IMR-90 (cell line): ENCODE measurements at regions not wholly inside any gene's neighbourhood (a gene's known extent, or its start where the extent isn't known, plus 50 kb on each side); places are given as distances from the start of the nearest gene placed in this dataset.

Experiments used
- ATAC-seq: fragments of 200-7000 bp; cut with Tn5 transposase; 2 replicates; pipeline ENCODE4 v1.9.1; 2020; ENCODE audit warnings: low read depth, mild to moderate bottlenecking, moderate library complexity
- BruUV-seq: library from RNA; stranded (reverse); fragments of 400-500 nt; replicated peaks from 2 replicates; lab custom pipeline; 2021; lab: Mats Ljungman, UMichigan
- CTCF ChIA-PET: fragments of 300-600 bp; formaldehyde crosslinking; extraction: SDS; loops from one replicate; lab custom pipeline; 2021; ENCODE audit warnings: antibody characterized with exemption; lab: Yijun Ruan, JAX
- POLR2A ChIA-PET: fragments of 300-600 bp; sonication (Branson Sonifier 250); formaldehyde crosslinking; loops from one replicate; lab custom pipeline; 2022; ENCODE audit warnings: antibody characterized with exemption; ENCODE audit not compliant: unreplicated experiment; lab: Charles Lee
- DNase-seq: peaks from one replicate; pipeline ENCODE4 v3.0.0; 2013
- H2AFZ ChIP-seq: replicated peaks from 2 replicates; pipeline ENCODE3; 2013; ENCODE audit warnings: low read length, mild to moderate bottlenecking; ENCODE audit not compliant: poor library complexity
- H2AK5ac ChIP-seq: 2 replicates; pipeline ENCODE4 v1.6.1; 2013; ENCODE audit warnings: low read depth, low read length, inconsistent platforms
- H2AK9ac ChIP-seq: replicated peaks from 2 replicates; pipeline ENCODE3; 2013; ENCODE audit warnings: mild to moderate bottlenecking, low read depth, low read length, moderate library complexity; ENCODE audit not compliant: poor library complexity
- H2BK120ac ChIP-seq: 2 replicates; pipeline ENCODE4 v1.6.1; 2013; ENCODE audit warnings: low read depth, low read length, inconsistent platforms
- H2BK15ac ChIP-seq: 3 replicates; pipeline ENCODE4 v1.6.1; 2013; ENCODE audit warnings: low read depth, low read length, inconsistent platforms
- H2BK20ac ChIP-seq: 2 replicates; pipeline ENCODE4 v1.6.1; 2013; ENCODE audit warnings: low read depth, mild to moderate bottlenecking, inconsistent platforms, low read length, moderate library complexity
- H2BK5ac ChIP-seq: 2 replicates; pipeline ENCODE4 v1.6.1; 2013; ENCODE audit warnings: mild to moderate bottlenecking, low read depth, low read length, inconsistent platforms; ENCODE audit not compliant: poor library complexity, severe bottlenecking
- H3K14ac ChIP-seq: replicated peaks from 2 replicates; pipeline ENCODE4 v1.6.1; 2013; ENCODE audit warnings: low read depth, low read length, inconsistent platforms
- H3K18ac ChIP-seq: 2 replicates; pipeline ENCODE4 v1.6.1; 2013; ENCODE audit warnings: low read depth, low read length, control low read depth
- H3K23ac ChIP-seq: 2 replicates; pipeline ENCODE4 v1.6.1; 2013; ENCODE audit warnings: low read depth, low read length, inconsistent platforms
- H3K27ac ChIP-seq: 2 replicates; pipeline ENCODE4 v1.5.1; 2013; ENCODE audit warnings: mild to moderate bottlenecking, control low read depth, low read length; ENCODE audit not compliant: insufficient read depth
- H3K27me3 ChIP-seq: 2 replicates; pipeline ENCODE4 v1.6.1; 2013; ENCODE audit warnings: low read length; ENCODE audit not compliant: control insufficient read depth, insufficient read depth
- H3K36me3 ChIP-seq: 2 replicates; pipeline ENCODE4 v1.6.1; 2013; ENCODE audit warnings: low read length, mixed read lengths; ENCODE audit not compliant: control insufficient read depth, insufficient read depth
- H3K4ac ChIP-seq: 2 replicates; pipeline ENCODE4 v1.6.1; 2013; ENCODE audit warnings: low read depth, low read length, inconsistent platforms
- H3K4me1 ChIP-seq: 2 replicates; pipeline ENCODE4 v1.6.1; 2013; ENCODE audit warnings: low read length, mixed read lengths; ENCODE audit not compliant: control insufficient read depth, insufficient read depth
- H3K4me2 ChIP-seq: 2 replicates; pipeline ENCODE4 v1.6.1; 2013; ENCODE audit warnings: low read depth, mild to moderate bottlenecking, control low read depth, low read length, moderate library complexity
- H3K4me3 ChIP-seq: 2 replicates; pipeline ENCODE4 v1.5.1; 2013; ENCODE audit warnings: low read depth, mild to moderate bottlenecking, control low read depth, low read length, moderate library complexity; ENCODE audit not compliant: insufficient read depth
- H3K56ac ChIP-seq: 2 replicates; pipeline ENCODE4 v1.6.1; 2013; ENCODE audit warnings: low read length, inconsistent platforms; ENCODE audit not compliant: insufficient read depth; ENCODE audit errors: extremely low read depth
- H3K79me1 ChIP-seq, 2 experiments: 2 replicates each; pipeline ENCODE4 v1.6.1; 2013; ENCODE audit warnings: low read length in 2 of 2, inconsistent platforms in 1 of 2, low read depth in 1 of 2
- H3K9ac ChIP-seq: 2 replicates; pipeline ENCODE4 v1.6.1; 2013; ENCODE audit warnings: low read depth, low read length, control low read depth
- H3K9me1 ChIP-seq: 2 replicates; pipeline ENCODE4 v1.6.1; 2013; ENCODE audit warnings: low read length, inconsistent platforms; ENCODE audit not compliant: insufficient read depth
- H3K9me3 ChIP-seq: 2 replicates; pipeline ENCODE4 v1.6.1; 2013; ENCODE audit warnings: low read length; ENCODE audit not compliant: control insufficient read depth, insufficient read depth
- H4K20me1 ChIP-seq: 2 replicates; pipeline ENCODE4 v1.6.1; 2013; ENCODE audit warnings: low read length, inconsistent platforms; ENCODE audit not compliant: insufficient read depth
- H4K5ac ChIP-seq: 2 replicates; pipeline ENCODE4 v1.6.1; 2013; ENCODE audit warnings: mild to moderate bottlenecking, low read depth, low read length, control low read depth
- H4K8ac ChIP-seq, 2 experiments: 2 replicates each; pipeline ENCODE4 v1.6.1; 2013; ENCODE audit warnings: low read depth in 2 of 2, low read length in 2 of 2, control low read depth in 1 of 2, inconsistent platforms in 1 of 2
- H4K91ac ChIP-seq: 2 replicates; pipeline ENCODE4 v1.6.1; 2013; ENCODE audit warnings: low read depth, low read length, inconsistent platforms; ENCODE audit not compliant: insufficient read depth
- BHLHE40 ChIP-seq: fragments of 150-350 bp; IDR thresholded peaks from 2 replicates; pipeline ENCODE4 v1.6.1; 2016; ENCODE audit warnings: mild to moderate bottlenecking, low read depth, low read length
- CHD1 ChIP-seq: IDR thresholded peaks from 2 replicates; pipeline ENCODE4 v1.6.1; 2012; ENCODE audit warnings: low read depth, low read length, improper control_type of control experiment
- FOS ChIP-seq: fragments of 150-350 bp; IDR thresholded peaks from 2 replicates; pipeline ENCODE4 v1.6.1; 2016; ENCODE audit warnings: low read depth, low read length
- MAFK ChIP-seq: IDR thresholded peaks from 2 replicates; pipeline ENCODE4 v1.6.1; 2012; ENCODE audit warnings: low read depth, low read length, improper control_type of control experiment
- MAZ ChIP-seq: IDR thresholded peaks from 2 replicates; pipeline ENCODE4 v1.6.1; 2012; ENCODE audit warnings: low read depth, mild to moderate bottlenecking, low read length, improper control_type of control experiment, moderate library complexity, borderline replicate concordance
- MXI1 ChIP-seq: IDR thresholded peaks from 2 replicates; pipeline ENCODE4 v1.6.1; 2012; ENCODE audit warnings: low read depth, mild to moderate bottlenecking, low read length, moderate library complexity, borderline replicate concordance
- NFE2L2 ChIP-seq: fragments of 150-350 bp; IDR thresholded peaks from 2 replicates; pipeline ENCODE4 v1.6.1; 2016; ENCODE audit warnings: low read depth, mild to moderate bottlenecking, low read length
- POLR2A ChIP-seq: IDR thresholded peaks from 2 replicates; pipeline ENCODE4 v1.6.1; 2012; ENCODE audit warnings: mild to moderate bottlenecking, low read depth, low read length
- RAD21 ChIP-seq: IDR thresholded peaks from 2 replicates; pipeline ENCODE4 v1.6.1; 2012; ENCODE audit warnings: low read length, improper control_type of control experiment
- RFX5 ChIP-seq: IDR thresholded peaks from 2 replicates; pipeline ENCODE4 v1.8.0; 2012; ENCODE audit warnings: low read depth, mild to moderate bottlenecking, low read length, moderate library complexity
- SMC3 ChIP-seq: fragments of 150-350 bp; IDR thresholded peaks from 2 replicates; pipeline ENCODE4 v1.6.1; 2016; ENCODE audit warnings: low read depth, mild to moderate bottlenecking, antibody characterized with exemption, low read length, moderate library complexity
- USF2 ChIP-seq: fragments of 150-350 bp; IDR thresholded peaks from 2 replicates; pipeline ENCODE4 v1.6.1; 2017; ENCODE audit warnings: mild to moderate bottlenecking, antibody characterized with exemption, low read length, low read depth
- WGBS, 2 experiments: methylation state at CpG; one replicate each; pipeline versions ENCODE4 v1.1.5 to v1.1.7; 2013; ENCODE audit warnings: missing lambda C conversion rate in 2 of 2; ENCODE audit not compliant: insufficient read length in 1 of 2; ENCODE audit errors: extremely low coverage in 2 of 2; 5-methylcytosine and 5-hydroxymethylcytosine counted together
- dilution Hi-C: fragments of 300-500 bp; cut with HindIII; formaldehyde crosslinking; loops from one replicate; pipeline ENCODE4 v1.14.3; 2018; ENCODE audit warnings: low sequenced_read_pairs; ENCODE audit not compliant: unreplicated experiment
- in situ Hi-C: fragments of 300-500 bp; cut with MboI; formaldehyde crosslinking; loops from 3 replicates; pipeline ENCODE4 v1.14.3; 2019; ENCODE audit warnings: low sequenced_read_pairs, inconsistent platforms, mixed read lengths
- intact Hi-C: fragments of 100-400 bp; cut with micrococcal nuclease; formaldehyde crosslinking; loops from 2 replicates; pipeline ENCODE4 v1.10.0; 2022

- no peak overlapping the region for H2BK15ac ChIP-seq
- WGBS, 2 experiments: no CpG with 5 or more reads among the region's 7 CpGs
- POLR2A ChIA-PET: no interaction called here
- no peak overlapping the region for H3K4ac ChIP-seq
- no peaks in the 10 kb centered on the region for H3K79me1 ChIP-seq
- no peak overlapping the region for H3K9ac ChIP-seq
- no peak overlapping the region for H3K56ac ChIP-seq
- H3K14ac ChIP-seq: no peak overlapping the region
- H2BK20ac ChIP-seq: no peak overlapping the region
- H3K4me3 ChIP-seq: no peak overlapping the region
- H3K36me3 ChIP-seq: no peaks in the 10 kb centered on the region
- intact Hi-C loops (no loop called here), dilution Hi-C loops (no loop called here), in situ Hi-C loops (no loop called here)
- no peaks in the 10 kb centered on the region for H3K4me1 ChIP-seq
- H3K9me3 ChIP-seq: no peaks in the 10 kb centered on the region
- no peaks in the 10 kb centered on the region for H4K20me1 ChIP-seq
- no peak overlapping the region for H3K18ac ChIP-seq
- no peak overlapping the region for H2BK5ac ChIP-seq
- no peak overlapping the region for H4K5ac ChIP-seq
- no peak for ATAC-seq
- H2AK5ac ChIP-seq: no peak overlapping the region
- no peak overlapping the region for H3K4me2 ChIP-seq
- CTCF ChIA-PET: no interaction called here
- DNase-seq: no peak
- H4K91ac ChIP-seq: no peak overlapping the region
- no peak for TF ChIP-seq MAZ
- TF ChIP-seq MXI1: no peak
- TF ChIP-seq SMC3: no peak
- TF ChIP-seq BHLHE40: no peak
- TF ChIP-seq USF2: no peak
- no peak for TF ChIP-seq FOS
- TF ChIP-seq NFE2L2: no peak
- TF ChIP-seq MAFK: no peak
- no peak for TF ChIP-seq RAD21
- no peak for TF ChIP-seq RFX5
- TF ChIP-seq POLR2A: no peak
- no peak for TF ChIP-seq CHD1
- H2BK120ac ChIP-seq: no peak overlapping the region
- no peaks in the 10 kb centered on the region for H3K9me1 ChIP-seq
- no peak overlapping the region for H4K8ac ChIP-seq
- H2AFZ ChIP-seq: no peak overlapping the region
- no peak overlapping the region for H3K23ac ChIP-seq
- no peak overlapping the region for H3K27ac ChIP-seq
- no TSS peak for BruUV-seq
- H3K27me3 ChIP-seq: no peaks in the 10 kb centered on the region
- no peak overlapping the region for H2AK9ac ChIP-seq
These were observed 89.3 kb upstream of the EEF1E1 start for GRCh38 chr6:8191629-8192028.
